HG03432 (cell line): ENCODE measurements at regions not wholly inside any gene's neighbourhood (a gene's known extent, or its start where the extent isn't known, plus 50 kb on each side); places are given as distances from the start of the nearest gene placed in this dataset.
A peak's percentile ranks its signal among the peaks of the same experiment; 100 is the strongest.

Source experiments
- ATAC-seq: cut with Tn5 transposase; IDR thresholded peaks from one replicate; pipeline ENCODE4 v1.9.1; 2021; ENCODE audit warnings: mild to moderate bottlenecking, moderate library complexity; ENCODE audit not compliant: unreplicated experiment

- ATAC-seq: no peak
Observed at GRCh38 chr12:31868965-31869364, 90.2 kb upstream of the RESF1 start.

GRCh38 chr12:31867292-31867691 lies 91.9 kb upstream of the RESF1 start:
- no peak for ATAC-seq

GRCh38 chr12:31866523-31866922 lies 92.7 kb upstream of the RESF1 start:
- no peak for ATAC-seq

- ATAC-seq: no peak
Observed at GRCh38 chr12:31865023-31865422, 94.2 kb upstream of the RESF1 start.

GRCh38 chr12:31861360-31861759 lies 97.9 kb upstream of the RESF1 start:
- no peak for ATAC-seq

GRCh38 chr12:31860401-31860800 lies 98.8 kb upstream of the RESF1 start:
- no peak for ATAC-seq

- no peak for ATAC-seq
Observed at GRCh38 chr12:31859232-31859977, 99.8 kb upstream of the RESF1 start.

GRCh38 chr12:31855427-31855826 lies 103.8 kb upstream of the RESF1 start:
- ATAC-seq: no peak

- no peak for ATAC-seq
Observed at GRCh38 chr12:31853977-31854376, 105.2 kb upstream of the RESF1 start.

- no peak for ATAC-seq
Observed at GRCh38 chr12:31853520-31853919, 105.7 kb upstream of the RESF1 start.

GRCh38 chr12:31850268-31850667 lies 108.9 kb upstream of the RESF1 start:
- no peak for ATAC-seq

- no peak for ATAC-seq
Observed at GRCh38 chr12:31849090-31849687, 110.0 kb upstream of the RESF1 start.

GRCh38 chr12:31846405-31846804 lies 112.8 kb upstream of the RESF1 start:
- no peak for ATAC-seq

- ATAC-seq: no peak
Observed at GRCh38 chr12:31845613-31846322, 113.4 kb upstream of the RESF1 start.

GRCh38 chr12:31843398-31844095 lies 114.7 kb upstream of the AMN1 start:
- no peak for ATAC-seq

- ATAC-seq: no peak
Observed at GRCh38 chr12:31837913-31838312, 109.1 kb upstream of the AMN1 start.

GRCh38 chr12:31835276-31835882 lies 106.6 kb upstream of the AMN1 start:
- no peak for ATAC-seq

- no peak for ATAC-seq
Observed at GRCh38 chr12:31834150-31834549, 105.3 kb upstream of the AMN1 start.

- peak; percentile 83 for ATAC-seq
Observed at GRCh38 chr12:31832740-31833729, 104.2 kb upstream of the AMN1 start.

- ATAC-seq: no peak
Observed at GRCh38 chr12:31828071-31828470, 99.2 kb upstream of the AMN1 start.
